Gastroesophageal sphincter (tissue), 4 donors: ENCODE measurements at regions not wholly inside any gene's neighbourhood (a gene's known extent, or its start where the extent isn't known, plus 50 kb on each side); places are given as distances from the start of the nearest gene placed in this dataset.

ENCODE experiments used
- ATAC-seq: fragments of 150-250 bp; one replicate; pipeline ENCODE4 v1.9.1; 2016; ENCODE audit warnings: mild to moderate bottlenecking, moderate library complexity
- H3K27ac ChIP-seq, 4 donors: fragments of 200-600 bp; sonication (generic) in 3 of 4; 1 replicate in 3 of 4; 2 replicates in 1 of 4; pipeline ENCODE4 v1.5.1; 2016 to 2019
- H3K27me3 ChIP-seq: fragments of 200-600 bp; sonication (generic); one replicate; pipeline ENCODE4 v1.5.1; 2019
- H3K36me3 ChIP-seq, 2 donors: fragments of 200-600 bp; sonication (generic); one replicate each; pipeline ENCODE4 v1.5.1; 2019; ENCODE audit warnings: control low read depth in 1 of 2
- H3K4me1 ChIP-seq, 3 donors: fragments of 200-600 bp; sonication (generic); 1 replicate in 2 of 3; 2 replicates in 1 of 3; pipeline ENCODE4 v1.5.1; 2016 to 2019; ENCODE audit warnings: control low read depth in 2 of 3
- H3K4me3 ChIP-seq, 2 donors: fragments of 200-600 bp; sonication (generic); one replicate each; pipeline ENCODE4 v1.5.1; 2019; ENCODE audit warnings: mild to moderate bottlenecking in 1 of 2, moderate library complexity in 1 of 2
- H3K9me3 ChIP-seq, 3 donors: fragments of 200-600 bp; sonication (generic); one replicate each; pipeline ENCODE4 v1.5.1; 2017 to 2019; ENCODE audit warnings: control low read depth in 2 of 3
- EP300 ChIP-seq: sonication (generic); formaldehyde crosslinking; IDR thresholded peaks from one replicate; pipeline ENCODE4 v1.6.1; 2017; ENCODE audit warnings: antibody characterized with exemption, mild to moderate bottlenecking
- POLR2A ChIP-seq, 2 donors: fragments of 450-650 bp; IDR thresholded peaks; one replicate each; pipeline ENCODE4 v1.6.1; 2017; ENCODE audit warnings: antibody characterized with exemption in 2 of 2, mild to moderate bottlenecking in 2 of 2, moderate library complexity in 1 of 2
- POLR2AphosphoS5 ChIP-seq: sonication (generic); formaldehyde crosslinking; IDR thresholded peaks from one replicate; pipeline ENCODE4 v1.6.1; 2017; ENCODE audit warnings: antibody characterized with exemption
- WGBS, 2 donors: methylation state at CpG; one replicate each; pipeline ENCODE4 v1.1.5; 2018; ENCODE audit warnings: low coverage in 1 of 2; 5-methylcytosine and 5-hydroxymethylcytosine counted together
- TF ChIP-seq, protein P1 (sequence below), 4 experiments: fragments of 200-600 bp in 2 of 4; fragments of 450-650 bp in 2 of 4; sonication (generic) in 1 of 4; IDR thresholded peaks; one replicate each; pipeline ENCODE4 v1.5.1; 2017 to 2019; ENCODE audit warnings: antibody characterized with exemption in 4 of 4, mild to moderate bottlenecking in 2 of 4, moderate library complexity in 2 of 4

DNA sequence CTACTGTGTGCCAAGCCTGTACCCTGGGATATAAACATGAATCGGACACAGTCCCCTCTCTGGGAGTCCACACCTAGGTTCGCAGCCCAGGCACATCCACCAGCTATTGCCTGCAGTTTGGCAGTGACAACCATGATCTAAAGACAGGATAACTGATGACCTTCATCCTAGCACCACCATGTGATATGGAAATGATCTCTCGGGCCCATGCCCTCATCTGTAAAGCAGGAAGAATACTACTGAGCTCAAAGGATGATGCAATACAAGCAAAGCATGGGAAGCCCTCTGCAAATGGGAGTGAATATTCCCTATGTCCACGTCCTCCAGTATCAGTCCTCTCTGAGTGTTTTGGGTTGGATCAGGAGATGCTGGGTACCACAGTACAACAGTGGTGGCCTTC is 80.9 kb upstream of the MSX1 start:
- Histone ChIP-seq H3K27me3 (no peaks in the 10 kb centered on the region), H3K9me3 (peaks cover 0 to 9% (median 0%) of the 10 kb centered on the region in 3 donors), H3K36me3 (no peaks in the 10 kb centered on the region), H3K4me3 (no peak overlapping the region), H3K4me1 (no peaks in the 10 kb centered on the region), H3K27ac (no peak overlapping the region)
- TF ChIP-seq, protein P1, sequence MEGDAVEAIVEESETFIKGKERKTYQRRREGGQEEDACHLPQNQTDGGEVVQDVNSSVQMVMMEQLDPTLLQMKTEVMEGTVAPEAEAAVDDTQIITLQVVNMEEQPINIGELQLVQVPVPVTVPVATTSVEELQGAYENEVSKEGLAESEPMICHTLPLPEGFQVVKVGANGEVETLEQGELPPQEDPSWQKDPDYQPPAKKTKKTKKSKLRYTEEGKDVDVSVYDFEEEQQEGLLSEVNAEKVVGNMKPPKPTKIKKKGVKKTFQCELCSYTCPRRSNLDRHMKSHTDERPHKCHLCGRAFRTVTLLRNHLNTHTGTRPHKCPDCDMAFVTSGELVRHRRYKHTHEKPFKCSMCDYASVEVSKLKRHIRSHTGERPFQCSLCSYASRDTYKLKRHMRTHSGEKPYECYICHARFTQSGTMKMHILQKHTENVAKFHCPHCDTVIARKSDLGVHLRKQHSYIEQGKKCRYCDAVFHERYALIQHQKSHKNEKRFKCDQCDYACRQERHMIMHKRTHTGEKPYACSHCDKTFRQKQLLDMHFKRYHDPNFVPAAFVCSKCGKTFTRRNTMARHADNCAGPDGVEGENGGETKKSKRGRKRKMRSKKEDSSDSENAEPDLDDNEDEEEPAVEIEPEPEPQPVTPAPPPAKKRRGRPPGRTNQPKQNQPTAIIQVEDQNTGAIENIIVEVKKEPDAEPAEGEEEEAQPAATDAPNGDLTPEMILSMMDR (IDR thresholded peaks at IDR 0.05): no peak
- TF ChIP-seq POLR2A (IDR thresholded peaks at IDR 0.05): no peak
- TF ChIP-seq POLR2AphosphoS5: no peak
- no peak for TF ChIP-seq EP300
- ATAC-seq: no peak
- WGBS, 2 donors: 70 to 80% methylated on average over 1 to 3 of the region's 4 CpGs

DNA sequence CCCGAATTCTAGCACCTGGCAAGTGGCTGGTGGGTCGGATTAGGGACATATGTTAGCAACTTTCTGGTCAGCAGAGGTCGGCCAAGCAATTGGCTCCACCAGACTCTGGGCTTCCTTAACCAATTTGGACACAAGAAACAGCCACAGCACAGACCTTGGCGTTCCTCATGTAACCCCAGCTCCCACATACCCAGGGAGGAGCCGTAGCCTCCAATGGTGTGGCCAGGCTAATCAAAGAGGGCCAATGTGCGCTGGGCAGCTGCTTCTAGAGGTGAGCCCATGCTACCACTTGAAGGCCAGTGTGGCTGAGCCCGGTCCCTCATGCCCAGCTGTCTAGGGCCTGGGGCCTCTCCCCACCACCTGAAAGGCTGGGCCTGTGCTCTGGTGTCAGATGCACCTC is 82.5 kb upstream of the MSX1 start:
- Histone ChIP-seq H3K27ac (no peak overlapping the region), H3K36me3 (no peaks in the 10 kb centered on the region), H3K9me3 (peaks cover 0 to 9% (median 0%) of the 10 kb centered on the region in 3 donors), H3K4me3 (no peak overlapping the region), H3K4me1 (no peaks in the 10 kb centered on the region), H3K27me3 (no peaks in the 10 kb centered on the region)
- WGBS, 2 donors: no CpG with 5 or more reads among the region's 7 CpGs
- no peak for TF ChIP-seq POLR2AphosphoS5
- no peak for TF ChIP-seq POLR2A (IDR thresholded peaks at IDR 0.05)
- no peak for TF ChIP-seq EP300
- TF ChIP-seq, protein P1 (IDR thresholded peaks at IDR 0.05): no peak
- ATAC-seq: no peak

DNA sequence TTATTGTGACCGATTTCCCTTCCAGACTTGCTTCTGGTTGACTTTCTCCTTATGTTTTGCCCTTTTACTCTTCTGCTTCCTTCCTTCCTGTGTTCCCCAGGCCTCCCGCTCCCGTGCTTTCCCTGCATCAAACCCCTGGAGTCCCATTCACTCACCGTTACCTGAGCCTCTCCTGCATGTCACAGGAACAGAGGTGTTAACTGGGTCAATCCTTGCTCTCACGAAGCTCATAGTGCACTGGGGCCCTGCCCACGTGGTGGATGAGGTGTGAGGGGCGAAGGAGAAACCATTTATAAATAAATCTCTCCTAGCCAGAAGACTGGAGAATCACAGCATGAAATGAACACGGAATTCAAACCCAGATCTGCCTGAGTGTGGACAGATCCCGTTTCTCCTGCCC is 83.1 kb upstream of the MSX1 start:
- Histone ChIP-seq H3K4me3 (no peak overlapping the region), H3K36me3 (no peaks in the 10 kb centered on the region), H3K27ac (no peak overlapping the region), H3K27me3 (no peaks in the 10 kb centered on the region), H3K9me3 (peaks cover 0 to 9% (median 0%) of the 10 kb centered on the region in 3 donors), H3K4me1 (no peaks in the 10 kb centered on the region)
- TF ChIP-seq, protein P1 (IDR thresholded peaks at IDR 0.05): no peak
- TF ChIP-seq EP300 (no peak), POLR2AphosphoS5 (no peak), POLR2A (IDR thresholded peaks at IDR 0.05) (no peak)
- no peak for ATAC-seq
- WGBS, 2 donors: 67 to 76% methylated on average over 2 to 7 of the region's 9 CpGs

DNA sequence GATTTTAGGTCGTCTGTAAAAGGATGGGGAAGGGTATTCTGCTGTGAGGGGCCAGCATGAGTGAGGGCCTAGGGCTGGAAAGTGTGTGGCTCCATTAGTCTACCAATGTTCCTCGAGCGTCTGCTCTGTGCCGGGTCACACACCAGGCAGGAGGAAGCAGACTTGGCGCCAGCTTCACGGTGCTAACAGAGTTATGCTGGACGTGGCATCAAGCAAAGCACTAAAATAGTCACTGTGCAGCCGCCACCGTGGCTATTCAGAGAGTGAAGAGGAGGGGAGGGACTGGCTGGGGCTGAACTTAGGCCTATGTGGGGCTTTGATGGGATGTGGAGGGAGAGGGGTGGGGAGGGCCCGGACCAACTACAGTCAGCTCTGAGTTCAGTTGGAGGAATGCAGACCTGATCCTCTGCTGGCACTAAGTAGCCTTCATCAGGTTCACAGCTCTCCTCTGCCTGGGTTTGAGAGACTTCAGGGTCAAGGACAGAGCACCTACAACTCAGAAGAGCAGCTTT is 83.9 kb upstream of the MSX1 start:
- H3K36me3 ChIP-seq: no peaks in the 10 kb centered on the region
- no peak overlapping the region for H3K4me3 ChIP-seq
- WGBS, 2 donors: 67 to 100% methylated on average over 1 to 5 of the region's 10 CpGs
- no peak overlapping the region for H3K27ac ChIP-seq
- H3K9me3 ChIP-seq: peaks cover 0 to 9% (median 0%) of the 10 kb centered on the region in 3 donors
- no peak for ATAC-seq
- no peaks in the 10 kb centered on the region for H3K27me3 ChIP-seq
- no peak for TF ChIP-seq EP300
- TF ChIP-seq POLR2A (IDR thresholded peaks at IDR 0.05): no peak
- TF ChIP-seq POLR2AphosphoS5: no peak
- TF ChIP-seq, protein P1 (IDR thresholded peaks at IDR 0.05): no peak
- H3K4me1 ChIP-seq: no peaks in the 10 kb centered on the region

DNA sequence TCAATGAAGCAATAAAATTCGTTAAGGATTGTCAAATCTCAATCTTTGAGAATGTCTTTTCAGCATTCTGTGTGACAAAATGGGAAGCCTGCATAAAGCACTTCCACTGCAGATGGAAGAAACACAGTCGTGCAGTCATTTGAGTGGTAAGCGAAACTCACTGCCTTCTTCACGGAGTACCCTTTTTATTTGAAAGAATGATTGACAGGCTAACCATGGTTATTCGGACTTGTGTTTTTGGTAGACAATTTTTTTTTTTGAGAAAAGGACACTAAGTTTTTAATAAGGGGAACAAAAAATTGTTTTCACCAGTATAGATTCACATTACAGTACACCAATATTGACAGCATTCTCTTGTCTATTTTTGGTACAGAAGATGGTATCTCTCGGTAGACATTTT is 86.9 kb upstream of the MSX1 start:
- 62 to 78% methylated on average over 6 of the region's 6 CpGs for WGBS, 2 donors
- H3K27ac ChIP-seq: no peak overlapping the region
- TF ChIP-seq POLR2A (IDR thresholded peaks at IDR 0.05) (no peak), EP300 (no peak), POLR2AphosphoS5 (no peak)
- TF ChIP-seq, protein P1 (IDR thresholded peaks at IDR 0.05): no peak
- H3K9me3 ChIP-seq: peaks cover 0 to 1% (median 0%) of the 10 kb centered on the region in 3 donors
- H3K27me3 ChIP-seq: no peaks in the 10 kb centered on the region
- no peak for ATAC-seq
- H3K36me3 ChIP-seq: no peaks in the 10 kb centered on the region
- H3K4me1 ChIP-seq: no peaks in the 10 kb centered on the region
- H3K4me3 ChIP-seq: no peak overlapping the region
